OCI-LY1 (cell line): ENCODE measurements at regions not wholly inside any gene's neighbourhood (a gene's known extent, or its start where the extent isn't known, plus 50 kb on each side); places are given as distances from the start of the nearest gene placed in this dataset.

Source experiments
- H2AFZ ChIP-seq: fragments of 200-600 bp; sonication (generic), shearing (Covaris generic); 2 replicates; pipeline ENCODE4 v1.6.0; 2014; ENCODE audit warnings: antibody characterized with exemption, mild to moderate bottlenecking, low read length
- H3F3A ChIP-seq: fragments of 200-600 bp; sonication (generic), shearing (Covaris generic); 2 replicates; pipeline ENCODE4 v1.6.0; 2014; ENCODE audit warnings: mild to moderate bottlenecking, antibody characterized with exemption, low read length, moderate library complexity; ENCODE audit not compliant: insufficient read depth
- H3K27ac ChIP-seq: fragments of 200-600 bp; sonication (generic); 2 replicates; pipeline ENCODE4 v1.5.1; 2014; ENCODE audit warnings: low read length, mixed run types, mild to moderate bottlenecking, low read depth; ENCODE audit not compliant: poor library complexity, severe bottlenecking
- H3K27me3 ChIP-seq: fragments of 200-600 bp; sonication (generic); 2 replicates; pipeline ENCODE4 v1.6.0; 2014; ENCODE audit warnings: antibody characterized with exemption, mild to moderate bottlenecking, low read length, moderate library complexity; ENCODE audit not compliant: insufficient read depth
- H3K36me3 ChIP-seq: fragments of 200-600 bp; sonication (generic); 2 replicates; pipeline ENCODE4 v1.6.1; 2014; ENCODE audit warnings: mild to moderate bottlenecking, antibody characterized with exemption, low read length, moderate library complexity, mixed read lengths; ENCODE audit not compliant: insufficient read depth
- H3K4me1 ChIP-seq: fragments of 200-600 bp; sonication (generic); 2 replicates; pipeline ENCODE4 v1.5.1; 2014; ENCODE audit warnings: mild to moderate bottlenecking, low read length, moderate library complexity; ENCODE audit not compliant: insufficient read depth, severe bottlenecking
- H3K4me2 ChIP-seq: fragments of 200-600 bp; sonication (generic), shearing (Covaris generic); 2 replicates; pipeline ENCODE4 v1.6.1; 2014; ENCODE audit warnings: low read length
- H3K4me3 ChIP-seq: fragments of 200-600 bp; sonication (generic); 2 replicates; pipeline ENCODE4 v1.5.1; 2014; ENCODE audit warnings: low read length, low read depth, mild to moderate bottlenecking, mixed read lengths; ENCODE audit not compliant: poor library complexity, severe bottlenecking
- H3K79me2 ChIP-seq: fragments of 200-600 bp; shearing (Covaris generic); 2 replicates; pipeline ENCODE4 v1.6.1; 2016; ENCODE audit warnings: mixed run types, low read length, mixed read lengths; ENCODE audit not compliant: insufficient read depth
- H3K9ac ChIP-seq: fragments of 200-600 bp; sonication (generic), shearing (Covaris generic); 2 replicates; pipeline ENCODE4 v1.6.1; 2014; ENCODE audit warnings: mild to moderate bottlenecking, low read length, mixed read lengths
- H3K9me2 ChIP-seq: fragments of 200-600 bp; sonication (generic), shearing (Covaris generic); 2 replicates; pipeline ENCODE4 v1.6.1; 2014; ENCODE audit warnings: low read depth, mild to moderate bottlenecking, low read length, mixed read lengths
- H3K9me3 ChIP-seq: fragments of 200-600 bp; shearing (Covaris generic); 2 replicates; pipeline ENCODE4 v1.6.1; 2014; ENCODE audit warnings: low read length, mixed read lengths
- H4K20me1 ChIP-seq: fragments of 200-600 bp; sonication (generic), shearing (Covaris generic); 2 replicates; pipeline ENCODE4 v1.6.0; 2016; ENCODE audit warnings: mild to moderate bottlenecking, low read length; ENCODE audit not compliant: insufficient read depth
- EZH2 ChIP-seq: fragments of 200-600 bp; sonication (generic), shearing (Covaris generic); IDR thresholded peaks from 2 replicates; pipeline ENCODE4 v1.8.0; 2017; ENCODE audit warnings: borderline replicate concordance, mixed run types, mild to moderate bottlenecking, antibody characterized with exemption, low read length, moderate library complexity, mixed read lengths
- TF ChIP-seq, protein P1 (sequence below): fragments of 200-600 bp; sonication (generic), shearing (Covaris generic); IDR thresholded peaks from 2 replicates; pipeline ENCODE4 v1.5.1; 2017; ENCODE audit warnings: mild to moderate bottlenecking, antibody characterized with exemption, low read length, moderate library complexity, mixed read lengths

DNA sequence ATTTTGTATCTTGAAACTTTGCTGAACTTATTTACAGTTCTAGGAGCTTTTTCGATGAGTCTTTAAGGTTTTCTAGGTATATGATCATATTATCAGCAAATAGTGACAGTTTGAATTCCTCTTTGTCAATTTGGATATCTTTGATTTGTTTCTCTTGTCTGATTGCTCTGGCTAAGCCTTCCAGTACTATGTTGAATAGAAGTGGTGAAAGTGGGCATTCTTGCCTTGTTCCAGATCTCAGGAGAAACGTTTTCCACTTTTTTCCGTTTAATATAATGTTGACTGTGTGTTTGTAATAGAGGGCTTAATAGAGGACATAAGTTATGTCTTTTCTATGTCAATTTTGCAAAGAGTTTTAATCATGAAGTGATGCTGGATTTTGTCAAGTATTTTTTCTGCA, 124.3 kb downstream of the ZNF280B start:
- H3K9me2 ChIP-seq = no peaks in the 10 kb centered on the region
- no peak overlapping the region for H3K27ac ChIP-seq
- no peaks in the 10 kb centered on the region for H3K79me2 ChIP-seq
- H3K36me3 ChIP-seq = no peaks in the 10 kb centered on the region
- H3K4me1 ChIP-seq = peaks cover 34% of the 10 kb centered on the region
- no peak overlapping the region for H3K4me2 ChIP-seq
- no peak for TF ChIP-seq EZH2
- TF ChIP-seq, protein P1, sequence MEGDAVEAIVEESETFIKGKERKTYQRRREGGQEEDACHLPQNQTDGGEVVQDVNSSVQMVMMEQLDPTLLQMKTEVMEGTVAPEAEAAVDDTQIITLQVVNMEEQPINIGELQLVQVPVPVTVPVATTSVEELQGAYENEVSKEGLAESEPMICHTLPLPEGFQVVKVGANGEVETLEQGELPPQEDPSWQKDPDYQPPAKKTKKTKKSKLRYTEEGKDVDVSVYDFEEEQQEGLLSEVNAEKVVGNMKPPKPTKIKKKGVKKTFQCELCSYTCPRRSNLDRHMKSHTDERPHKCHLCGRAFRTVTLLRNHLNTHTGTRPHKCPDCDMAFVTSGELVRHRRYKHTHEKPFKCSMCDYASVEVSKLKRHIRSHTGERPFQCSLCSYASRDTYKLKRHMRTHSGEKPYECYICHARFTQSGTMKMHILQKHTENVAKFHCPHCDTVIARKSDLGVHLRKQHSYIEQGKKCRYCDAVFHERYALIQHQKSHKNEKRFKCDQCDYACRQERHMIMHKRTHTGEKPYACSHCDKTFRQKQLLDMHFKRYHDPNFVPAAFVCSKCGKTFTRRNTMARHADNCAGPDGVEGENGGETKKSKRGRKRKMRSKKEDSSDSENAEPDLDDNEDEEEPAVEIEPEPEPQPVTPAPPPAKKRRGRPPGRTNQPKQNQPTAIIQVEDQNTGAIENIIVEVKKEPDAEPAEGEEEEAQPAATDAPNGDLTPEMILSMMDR = no peak
- no peaks in the 10 kb centered on the region for H3K27me3 ChIP-seq
- H3F3A ChIP-seq = no peaks in the 10 kb centered on the region
- H3K9me3 ChIP-seq = no peaks in the 10 kb centered on the region
- no peak overlapping the region for H3K9ac ChIP-seq
- H3K4me3 ChIP-seq = no peak overlapping the region
- no peak overlapping the region for H2AFZ ChIP-seq
- H4K20me1 ChIP-seq = no peaks in the 10 kb centered on the region

DNA sequence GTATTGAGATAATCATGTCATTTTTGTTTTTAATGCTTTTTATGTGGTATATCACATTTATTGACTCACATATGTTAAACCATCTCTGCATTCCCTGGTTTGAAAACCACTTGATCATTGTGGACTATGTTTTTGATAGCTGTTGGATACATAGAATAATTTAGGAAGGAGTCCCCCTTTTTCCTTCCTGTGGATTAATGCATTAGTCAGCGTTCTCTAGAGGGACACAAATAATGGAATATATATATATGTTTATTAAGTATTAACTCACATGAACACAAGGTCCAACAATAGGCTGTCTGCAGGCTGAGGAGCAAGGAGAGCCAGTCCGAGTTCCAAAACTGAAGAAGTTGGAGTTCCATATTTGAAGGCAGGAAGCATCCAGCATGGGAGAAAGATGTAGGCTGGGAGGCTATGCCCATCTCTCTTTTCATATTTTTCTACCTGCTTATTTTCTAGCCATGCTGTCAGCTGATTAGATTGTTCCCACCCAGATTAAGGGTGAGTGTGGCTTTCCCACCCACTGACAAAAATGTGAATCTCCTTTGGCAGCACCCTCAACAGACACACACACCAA, 123.8 kb downstream of the ZNF280B start:
- Histone ChIP-seq H4K20me1 (no peaks in the 10 kb centered on the region), H3K36me3 (no peaks in the 10 kb centered on the region), H3K9ac (no peak overlapping the region), H3K27me3 (no peaks in the 10 kb centered on the region), H3K4me2 (no peak overlapping the region), H3K9me2 (no peaks in the 10 kb centered on the region), H3F3A (no peaks in the 10 kb centered on the region), H2AFZ (no peak overlapping the region), H3K9me3 (no peaks in the 10 kb centered on the region), H3K79me2 (no peaks in the 10 kb centered on the region), H3K4me1 (peaks cover 29% of the 10 kb centered on the region), H3K4me3 (no peak overlapping the region), H3K27ac (no peak overlapping the region)
- TF ChIP-seq, protein P1 = no peak
- TF ChIP-seq EZH2 = no peak

DNA sequence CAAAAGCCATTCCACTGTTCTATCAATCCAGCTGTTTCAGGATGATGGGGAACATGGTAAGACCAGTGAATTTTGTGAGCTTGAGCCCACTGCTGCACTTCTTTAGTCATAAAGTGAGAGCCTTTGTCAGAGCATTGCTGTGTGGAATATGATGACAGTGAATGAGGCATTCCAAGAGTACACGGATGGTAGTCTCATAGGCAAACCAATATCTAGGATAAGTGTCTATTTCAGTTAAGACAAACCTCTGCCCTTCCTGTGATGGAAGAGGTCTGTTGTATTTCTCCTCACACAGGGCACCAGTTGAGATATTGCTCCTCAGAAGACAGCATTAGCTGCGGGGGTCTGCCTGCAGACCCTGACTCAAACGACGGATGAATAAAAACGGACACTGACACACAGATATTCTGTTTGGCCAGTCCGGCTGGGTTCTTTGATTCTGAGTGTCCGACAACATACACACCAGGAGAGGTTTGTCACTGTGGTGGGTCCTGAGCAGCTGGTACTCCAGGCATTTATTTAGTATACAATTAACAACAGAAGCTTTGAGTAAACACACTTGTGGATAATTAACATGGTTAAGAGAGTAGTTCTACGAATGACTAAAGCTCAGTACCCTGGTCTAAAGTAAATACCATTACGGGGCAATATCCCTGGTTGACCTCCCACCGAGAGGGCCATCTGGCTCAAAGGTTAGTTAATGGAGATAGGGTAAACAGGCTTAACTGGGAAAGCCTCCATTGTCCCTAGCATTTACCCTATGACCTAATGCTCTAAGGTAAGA, 121.7 kb downstream of the ZNF280B start:
- Histone ChIP-seq H3K9me3 (no peaks in the 10 kb centered on the region), H3K4me1 (peaks cover 8% of the 10 kb centered on the region), H3K36me3 (no peaks in the 10 kb centered on the region), H3K9ac (no peak overlapping the region), H3K27ac (no peak overlapping the region), H3F3A (no peaks in the 10 kb centered on the region), H3K9me2 (no peaks in the 10 kb centered on the region), H3K4me2 (no peak overlapping the region), H4K20me1 (no peaks in the 10 kb centered on the region), H3K4me3 (no peak overlapping the region), H3K79me2 (no peaks in the 10 kb centered on the region), H2AFZ (no peak overlapping the region), H3K27me3 (no peaks in the 10 kb centered on the region)
- TF ChIP-seq EZH2 = no peak
- TF ChIP-seq, protein P1 = no peak
